ENCODE measurements at regions not wholly inside any gene's neighbourhood (a gene's known extent, or its start where the extent isn't known, plus 50 kb on each side); places are given as distances from the start of the nearest gene placed in this dataset.
"Not testable (repeated sequence)": the region's sequence is repeated elsewhere in the genome, so short reads cannot be mapped to it uniquely, and the experiment has no call there.

GRCh38 chr2:220779076-220779475 is 793.0 kb downstream of the EPHA4 start:
- H3K9ac ChIP-seq (ENCODE audit: low read depth, low read length); H3K4me3 ChIP-seq (ENCODE audit: low read length); H3K27me3 ChIP-seq (ENCODE audit: control insufficient read depth, insufficient read depth, low read length); H3K9me3 ChIP-seq (replicated peaks; ENCODE audit: low read length); H3K36me3 ChIP-seq (ENCODE audit: insufficient read depth, low read length); H3K4me2 ChIP-seq (ENCODE audit: low read length): not testable (repeated sequence)
- peaks cover 14% of the 10 kb centered on the region for H3K4me1 ChIP-seq (ENCODE audit: control insufficient read depth, insufficient read depth, low read length)

GRCh38 chr2:220779511-220779910 is 792.6 kb downstream of the EPHA4 start:
- Histone ChIP-seq H3K4me3 (ENCODE audit: low read length) (no peak overlapping the region), H3K36me3 (ENCODE audit: insufficient read depth, low read length) (no peaks in the 10 kb centered on the region), H3K4me1 (ENCODE audit: control insufficient read depth, insufficient read depth, low read length) (peaks cover 14% of the 10 kb centered on the region), H3K4me2 (ENCODE audit: low read length) (peak overlapping the region; percentile 11), H3K9ac (ENCODE audit: low read depth, low read length) (no peak overlapping the region), H3K9me3 (replicated peaks; ENCODE audit: low read length) (no peaks in the 10 kb centered on the region), H3K27me3 (ENCODE audit: control insufficient read depth, insufficient read depth, low read length) (no peaks in the 10 kb centered on the region)

- Histone ChIP-seq H3K27me3 (ENCODE audit: control insufficient read depth, insufficient read depth, low read length) (no peaks in the 10 kb centered on the region), H3K4me1 (ENCODE audit: control insufficient read depth, insufficient read depth, low read length) (peaks cover 14% of the 10 kb centered on the region), H3K36me3 (ENCODE audit: insufficient read depth, low read length) (no peaks in the 10 kb centered on the region), H3K4me2 (ENCODE audit: low read length) (peak overlapping the region; percentile 55), H3K9ac (ENCODE audit: low read depth, low read length) (no peak overlapping the region), H3K9me3 (replicated peaks; ENCODE audit: low read length) (no peaks in the 10 kb centered on the region), H3K4me3 (ENCODE audit: low read length) (peak overlapping the region; percentile 32)
These were observed 792.2 kb downstream of the EPHA4 start for GRCh38 chr2:220779931-220780330.

DNA sequence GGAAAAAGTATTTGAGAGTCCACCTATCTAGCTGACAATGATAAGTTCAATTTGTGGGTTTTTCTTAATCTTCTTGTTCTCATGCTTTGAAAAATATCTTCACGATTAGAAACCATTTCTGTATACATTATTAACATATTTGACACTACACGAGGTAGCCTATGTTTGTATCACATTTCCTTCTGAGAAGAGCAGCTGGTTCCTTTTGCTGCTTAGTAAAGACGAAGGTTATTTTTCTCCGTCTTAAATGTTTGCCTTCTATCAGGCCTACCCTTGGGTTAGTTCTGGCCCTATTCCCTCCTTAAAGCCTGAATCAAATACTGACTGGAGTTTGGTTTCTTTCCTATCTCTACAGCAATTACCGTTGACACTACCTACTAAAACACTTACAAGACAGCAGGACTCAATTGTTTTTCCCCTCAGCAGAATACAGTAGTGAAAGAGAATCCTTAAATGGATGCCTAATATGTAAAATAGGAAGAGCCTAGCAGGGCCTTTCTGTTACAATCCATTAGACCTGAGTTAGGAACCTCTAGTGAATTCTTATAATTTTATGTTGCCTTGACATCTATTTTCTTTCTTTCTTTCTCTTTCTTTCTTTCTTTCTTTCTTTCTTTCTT is 790.4 kb downstream of the EPHA4 start:
- Histone ChIP-seq H3K4me1 (ENCODE audit: control insufficient read depth, insufficient read depth, low read length) (peaks cover 8% of the 10 kb centered on the region), H3K27me3 (ENCODE audit: control insufficient read depth, insufficient read depth, low read length) (no peaks in the 10 kb centered on the region), H3K4me2 (ENCODE audit: low read length) (no peak overlapping the region), H3K9me3 (replicated peaks; ENCODE audit: low read length) (no peaks in the 10 kb centered on the region), H3K9ac (ENCODE audit: low read depth, low read length) (no peak overlapping the region), H3K4me3 (ENCODE audit: low read length) (no peak overlapping the region), H3K36me3 (ENCODE audit: insufficient read depth, low read length) (no peaks in the 10 kb centered on the region)

- Histone ChIP-seq H3K4me2 (ENCODE audit: low read length) (no peak overlapping the region), H3K9me3 (replicated peaks; ENCODE audit: low read length) (no peaks in the 10 kb centered on the region), H3K36me3 (ENCODE audit: insufficient read depth, low read length) (no peaks in the 10 kb centered on the region), H3K4me1 (ENCODE audit: control insufficient read depth, insufficient read depth, low read length) (peaks cover 11% of the 10 kb centered on the region), H3K9ac (ENCODE audit: low read depth, low read length) (no peak overlapping the region), H3K4me3 (ENCODE audit: low read length) (no peak overlapping the region), H3K27me3 (ENCODE audit: control insufficient read depth, insufficient read depth, low read length) (no peaks in the 10 kb centered on the region)
These were observed 789.4 kb downstream of the EPHA4 start for GRCh38 chr2:220782609-220783113.

DNA sequence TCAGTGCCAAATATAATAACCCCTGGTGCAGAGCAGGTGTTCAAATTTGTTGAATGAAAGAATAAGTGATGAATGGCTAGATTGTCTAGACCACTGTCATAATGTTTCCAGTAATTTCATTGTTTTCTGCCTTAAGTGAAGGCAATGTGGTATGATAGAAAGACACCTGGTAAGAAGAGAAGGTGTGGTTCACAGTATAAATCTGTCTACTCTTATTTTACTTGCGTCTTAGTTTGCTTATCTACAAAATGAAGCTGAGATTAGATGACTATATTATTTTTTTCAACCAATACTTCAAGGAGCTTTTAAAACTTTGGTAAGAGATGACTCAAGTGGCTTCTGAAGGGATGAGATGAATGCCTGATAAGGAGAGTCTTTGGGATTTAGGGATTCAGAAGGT is 788.4 kb downstream of the EPHA4 start:
- no peak overlapping the region for H3K4me3 ChIP-seq (ENCODE audit: low read length)
- no peaks in the 10 kb centered on the region for H3K27me3 ChIP-seq (ENCODE audit: control insufficient read depth, insufficient read depth, low read length)

GRCh38 chr2:220785178-220785577 is 786.9 kb downstream of the EPHA4 start:
- H3K27me3 ChIP-seq (ENCODE audit: control insufficient read depth, insufficient read depth, low read length) = no peaks in the 10 kb centered on the region
- H3K4me2 ChIP-seq (ENCODE audit: low read length) = no peak overlapping the region
- H3K4me1 ChIP-seq (ENCODE audit: control insufficient read depth, insufficient read depth, low read length) = peaks cover 16% of the 10 kb centered on the region
- H3K9ac ChIP-seq (ENCODE audit: low read depth, low read length) = no peak overlapping the region
- H3K9me3 ChIP-seq (replicated peaks; ENCODE audit: low read length) = no peaks in the 10 kb centered on the region
- no peaks in the 10 kb centered on the region for H3K36me3 ChIP-seq (ENCODE audit: insufficient read depth, low read length)
- no peak overlapping the region for H3K4me3 ChIP-seq (ENCODE audit: low read length)

More for the DNA sequence above, 788.4 kb downstream of the EPHA4 start:
- no peaks in the 10 kb centered on the region for H3K9me3 ChIP-seq (replicated peaks; ENCODE audit: low read length)
- H3K4me2 ChIP-seq (ENCODE audit: low read length) = no peak overlapping the region
- no peaks in the 10 kb centered on the region for H3K36me3 ChIP-seq (ENCODE audit: insufficient read depth, low read length)
- H3K4me1 ChIP-seq (ENCODE audit: control insufficient read depth, insufficient read depth, low read length) = peaks cover 11% of the 10 kb centered on the region
- H3K9ac ChIP-seq (ENCODE audit: low read depth, low read length) = no peak overlapping the region

- Histone ChIP-seq H3K4me1 (ENCODE audit: control insufficient read depth, insufficient read depth, low read length) (peaks cover 12% of the 10 kb centered on the region), H3K9ac (ENCODE audit: low read depth, low read length) (no peak overlapping the region), H3K9me3 (replicated peaks; ENCODE audit: low read length) (no peaks in the 10 kb centered on the region), H3K36me3 (ENCODE audit: insufficient read depth, low read length) (no peaks in the 10 kb centered on the region), H3K4me2 (ENCODE audit: low read length) (no peak overlapping the region), H3K27me3 (ENCODE audit: control insufficient read depth, insufficient read depth, low read length) (no peaks in the 10 kb centered on the region), H3K4me3 (ENCODE audit: low read length) (no peak overlapping the region)
These were observed 785.9 kb downstream of the EPHA4 start for GRCh38 chr2:220786216-220786615.

- H3K4me3 ChIP-seq (ENCODE audit: low read length) = no peak overlapping the region
- no peaks in the 10 kb centered on the region for H3K36me3 ChIP-seq (ENCODE audit: insufficient read depth, low read length)
- H3K4me1 ChIP-seq (ENCODE audit: control insufficient read depth, insufficient read depth, low read length) = peaks cover 12% of the 10 kb centered on the region
- no peak overlapping the region for H3K9ac ChIP-seq (ENCODE audit: low read depth, low read length)
- no peaks in the 10 kb centered on the region for H3K9me3 ChIP-seq (replicated peaks; ENCODE audit: low read length)
- H3K4me2 ChIP-seq (ENCODE audit: low read length) = no peak overlapping the region
- no peaks in the 10 kb centered on the region for H3K27me3 ChIP-seq (ENCODE audit: control insufficient read depth, insufficient read depth, low read length)
These were observed 784.9 kb downstream of the EPHA4 start for GRCh38 chr2:220787251-220787650.

GRCh38 chr2:220789961-220790360 is 782.1 kb downstream of the EPHA4 start:
- H3K4me3 ChIP-seq (ENCODE audit: low read length) = peak overlapping the region; percentile 34
- H3K9ac ChIP-seq (ENCODE audit: low read depth, low read length) = no peak overlapping the region
- no peaks in the 10 kb centered on the region for H3K9me3 ChIP-seq (replicated peaks; ENCODE audit: low read length)
- H3K36me3 ChIP-seq (ENCODE audit: insufficient read depth, low read length) = no peaks in the 10 kb centered on the region
- no peaks in the 10 kb centered on the region for H3K27me3 ChIP-seq (ENCODE audit: control insufficient read depth, insufficient read depth, low read length)
- H3K4me2 ChIP-seq (ENCODE audit: low read length) = peak overlapping the region; percentile 56
- peaks cover 12% of the 10 kb centered on the region for H3K4me1 ChIP-seq (ENCODE audit: control insufficient read depth, insufficient read depth, low read length)

- no peaks in the 10 kb centered on the region for H3K9me3 ChIP-seq (replicated peaks; ENCODE audit: low read length)
- H3K4me1 ChIP-seq (ENCODE audit: control insufficient read depth, insufficient read depth, low read length) = no peaks in the 10 kb centered on the region
- H3K27me3 ChIP-seq (ENCODE audit: control insufficient read depth, insufficient read depth, low read length) = no peaks in the 10 kb centered on the region
- H3K4me2 ChIP-seq (ENCODE audit: low read length) = no peak overlapping the region
- no peak overlapping the region for H3K4me3 ChIP-seq (ENCODE audit: low read length)
- no peak overlapping the region for H3K9ac ChIP-seq (ENCODE audit: low read depth, low read length)
- H3K36me3 ChIP-seq (ENCODE audit: insufficient read depth, low read length) = no peaks in the 10 kb centered on the region
These were observed 776.4 kb downstream of the EPHA4 start for GRCh38 chr2:220795705-220796104.

DNA sequence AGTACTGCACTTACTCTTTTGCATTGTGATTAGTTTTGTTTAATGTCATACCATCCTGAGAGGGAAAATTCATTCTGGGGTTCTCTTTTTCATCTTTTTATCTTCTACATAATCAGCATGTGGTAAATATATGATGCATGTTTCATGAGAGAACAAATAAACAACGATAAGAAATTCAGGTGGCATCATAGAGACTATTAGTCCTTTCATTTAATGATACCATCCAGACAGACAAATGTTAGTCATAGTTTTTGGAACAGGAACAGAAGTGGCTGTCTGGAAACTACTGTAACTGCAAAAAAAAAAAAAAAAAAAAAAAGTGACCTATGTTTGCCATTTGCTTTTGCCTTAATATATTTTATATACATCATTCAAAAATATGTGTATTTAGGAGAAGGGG is 761.0 kb downstream of the EPHA4 start:
- H3K36me3 ChIP-seq (ENCODE audit: insufficient read depth, low read length) = no peaks in the 10 kb centered on the region
- no peak overlapping the region for H3K4me2 ChIP-seq (ENCODE audit: low read length)
- H3K27me3 ChIP-seq (ENCODE audit: control insufficient read depth, insufficient read depth, low read length) = no peaks in the 10 kb centered on the region
- no peaks in the 10 kb centered on the region for H3K9me3 ChIP-seq (replicated peaks; ENCODE audit: low read length)
- no peak overlapping the region for H3K4me3 ChIP-seq (ENCODE audit: low read length)
- H3K9ac ChIP-seq (ENCODE audit: low read depth, low read length) = no peak overlapping the region
- peaks cover 15% of the 10 kb centered on the region for H3K4me1 ChIP-seq (ENCODE audit: control insufficient read depth, insufficient read depth, low read length)
